Parathyroid adenoma (tissue), 2 donors: ENCODE measurements at regions not wholly inside any gene's neighbourhood (a gene's known extent, or its start where the extent isn't known, plus 50 kb on each side); places are given as distances from the start of the nearest gene placed in this dataset.

ENCODE experiments used
- H2AFZ ChIP-seq: fragments of 300-600 bp; sonication (generic); one replicate; pipeline ENCODE4 v1.7.0; 2017; ENCODE audit warnings: antibody characterized with exemption, mild to moderate bottlenecking
- H3K27ac ChIP-seq: fragments of 300-600 bp; sonication (generic); one replicate; pipeline ENCODE4 v1.7.0; 2017
- H3K27me3 ChIP-seq: fragments of 300-600 bp; sonication (generic); one replicate; pipeline ENCODE4 v1.7.0; 2017; ENCODE audit warnings: low read length; ENCODE audit not compliant: control insufficient read depth, insufficient read depth
- H3K36me3 ChIP-seq: fragments of 300-600 bp; sonication (generic); one replicate; pipeline ENCODE4 v1.7.0; 2017; ENCODE audit warnings: low read length; ENCODE audit not compliant: control insufficient read depth, insufficient read depth
- H3K4me1 ChIP-seq: fragments of 300-600 bp; sonication (generic); one replicate; pipeline ENCODE4 v1.7.0; 2017; ENCODE audit warnings: control low read depth
- H3K4me2 ChIP-seq: fragments of 300-600 bp; sonication (generic); one replicate; pipeline ENCODE4 v1.7.0; 2017; ENCODE audit warnings: low read length
- H3K4me3 ChIP-seq: fragments of 300-600 bp; sonication (generic); one replicate; pipeline ENCODE4 v1.7.0; 2017; ENCODE audit warnings: low read depth, low read length
- H3K79me2 ChIP-seq: fragments of 300-600 bp; sonication (generic); one replicate; pipeline ENCODE4 v1.7.0; 2017; ENCODE audit warnings: control low read depth
- H3K9ac ChIP-seq: fragments of 300-600 bp; sonication (generic); one replicate; pipeline ENCODE4 v1.7.0; 2017; ENCODE audit warnings: mild to moderate bottlenecking
- H3K9me3 ChIP-seq: fragments of 300-600 bp; sonication (generic); one replicate; pipeline ENCODE4 v1.7.0; 2017; ENCODE audit warnings: low read length; ENCODE audit not compliant: control insufficient read depth
- CTCF ChIP-seq: fragments of 300-600 bp; sonication (generic); IDR thresholded peaks from one replicate; pipeline ENCODE4 v1.7.0; 2017; ENCODE audit warnings: antibody characterized with exemption, mild to moderate bottlenecking
- donor health status: primary hyperparathyroidism.

- Histone ChIP-seq H3K36me3 (no peaks in the 10 kb centered on the region), H3K79me2 (no peaks in the 10 kb centered on the region), H3K4me2 (no peak overlapping the region), H3K4me3 (no peak overlapping the region), H3K9ac (no peak overlapping the region), H3K27me3 (no peaks in the 10 kb centered on the region), H3K9me3 (no peaks in the 10 kb centered on the region), H3K4me1 (no peaks in the 10 kb centered on the region), H3K27ac (no peak overlapping the region), H2AFZ (no peak overlapping the region)
- TF ChIP-seq CTCF: no peak
Measured at GRCh38 chr15:95840855-95841254, 489.6 kb upstream of the NR2F2 start.

- H3K4me1 ChIP-seq: no peaks in the 10 kb centered on the region
- H3K9ac ChIP-seq: no peak overlapping the region
- H3K9me3 ChIP-seq: no peaks in the 10 kb centered on the region
- H3K27ac ChIP-seq: no peak overlapping the region
- H3K4me3 ChIP-seq: no peak overlapping the region
- no peaks in the 10 kb centered on the region for H3K36me3 ChIP-seq
- H3K4me2 ChIP-seq: no peak overlapping the region
- H3K27me3 ChIP-seq: no peaks in the 10 kb centered on the region
- no peak overlapping the region for H2AFZ ChIP-seq
- TF ChIP-seq CTCF: no peak
- no peaks in the 10 kb centered on the region for H3K79me2 ChIP-seq
Measured at GRCh38 chr15:95842576-95842975, 487.9 kb upstream of the NR2F2 start.

GRCh38 chr15:95843241-95843910 lies 487.1 kb upstream of the NR2F2 start:
- H3K9me3 ChIP-seq: no peaks in the 10 kb centered on the region
- H3K4me3 ChIP-seq: no peak overlapping the region
- H3K27me3 ChIP-seq: no peaks in the 10 kb centered on the region
- no peak overlapping the region for H3K27ac ChIP-seq
- no peaks in the 10 kb centered on the region for H3K4me1 ChIP-seq
- no peaks in the 10 kb centered on the region for H3K36me3 ChIP-seq
- no peak overlapping the region for H2AFZ ChIP-seq
- H3K4me2 ChIP-seq: no peak overlapping the region
- H3K9ac ChIP-seq: no peak overlapping the region
- no peak for TF ChIP-seq CTCF
- no peaks in the 10 kb centered on the region for H3K79me2 ChIP-seq

- no peaks in the 10 kb centered on the region for H3K9me3 ChIP-seq
- no peak overlapping the region for H2AFZ ChIP-seq
- H3K4me2 ChIP-seq: no peak overlapping the region
- H3K9ac ChIP-seq: no peak overlapping the region
- no peak for TF ChIP-seq CTCF
- no peaks in the 10 kb centered on the region for H3K79me2 ChIP-seq
- H3K4me1 ChIP-seq: no peaks in the 10 kb centered on the region
- no peak overlapping the region for H3K4me3 ChIP-seq
- H3K27me3 ChIP-seq: no peaks in the 10 kb centered on the region
- no peak overlapping the region for H3K27ac ChIP-seq
- no peaks in the 10 kb centered on the region for H3K36me3 ChIP-seq
Measured at GRCh38 chr15:95845862-95846515, 484.5 kb upstream of the NR2F2 start.

GRCh38 chr15:95848126-95848525 lies 482.4 kb upstream of the NR2F2 start:
- Histone ChIP-seq H2AFZ (no peak overlapping the region), H3K4me3 (no peak overlapping the region), H3K9ac (no peak overlapping the region), H3K4me2 (no peak overlapping the region), H3K27ac (no peak overlapping the region), H3K27me3 (no peaks in the 10 kb centered on the region), H3K79me2 (no peaks in the 10 kb centered on the region), H3K4me1 (no peaks in the 10 kb centered on the region), H3K9me3 (no peaks in the 10 kb centered on the region), H3K36me3 (no peaks in the 10 kb centered on the region)
- no peak for TF ChIP-seq CTCF
